Activated T-helper 1 cell treated with anti-CD3 and anti-CD28 coated beads, Interleukin-12 subunit alpha, Interleukin-12 subunit beta, Interleukin-2, Interleukin-4 antibody, amounts not matched to agents 30 ng/mL and 10 ng/mL and 1 ng/mL, durations not matched to agents 14 hours and 24 hours and 36 hours (primary cell): ENCODE measurements at regions not wholly inside any gene's neighbourhood (a gene's known extent, or its start where the extent isn't known, plus 50 kb on each side); places are given as distances from the start of the nearest gene placed in this dataset.

Experiments
- DNase-seq: peaks from one replicate; pipeline ENCODE4 v3.0.0; 2021; ENCODE audit warnings: low spot score
- H3K27ac Mint-ChIP-seq: one replicate; pipeline ENCODE4 v1.8.0; 2021; ENCODE audit warnings: mild to moderate bottlenecking, mixed read lengths
- H3K27me3 Mint-ChIP-seq: one replicate; pipeline ENCODE4 v1.8.0; 2022; ENCODE audit warnings: mild to moderate bottlenecking, moderate library complexity, mixed read lengths; ENCODE audit not compliant: insufficient read depth
- H3K36me3 Mint-ChIP-seq: one replicate; pipeline ENCODE4 v1.8.0; 2021; ENCODE audit warnings: low read depth, mixed read lengths
- H3K4me1 Mint-ChIP-seq: one replicate; pipeline ENCODE4 v1.8.0; 2021; ENCODE audit warnings: low read depth, mixed read lengths
- H3K4me3 Mint-ChIP-seq: one replicate; pipeline ENCODE4 v1.8.0; 2021; ENCODE audit warnings: mild to moderate bottlenecking, moderate library complexity, mixed read lengths
- H3K9me3 Mint-ChIP-seq: one replicate; pipeline ENCODE4 v1.8.0; 2021; ENCODE audit warnings: mixed read lengths
- intact Hi-C: fragments of 100-400 bp; cut with micrococcal nuclease; formaldehyde crosslinking; loops from one replicate; pipeline ENCODE4 v1.15.1; 2024

DNA sequence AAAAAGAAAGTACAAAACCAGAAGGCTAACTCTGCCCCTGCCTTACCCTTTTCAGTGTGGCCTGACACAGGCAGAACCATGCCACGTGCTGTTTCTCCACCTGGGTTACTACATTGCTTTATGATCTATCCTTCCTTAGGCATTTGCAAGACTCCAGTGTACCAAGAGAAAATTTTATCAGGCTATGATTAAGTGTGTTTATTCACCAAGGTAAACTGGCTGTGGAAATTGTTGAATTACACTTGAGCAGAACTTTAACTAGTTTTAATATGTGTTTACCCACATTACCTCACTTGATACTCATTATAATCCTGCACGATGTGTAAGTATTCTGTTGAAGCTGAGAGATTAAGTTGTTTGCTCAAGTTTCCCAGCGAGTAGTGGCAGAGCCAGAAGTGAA is 129.7 kb upstream of the MYOCD start:
- no peaks in the 10 kb centered on the region for H3K36me3 Mint-ChIP-seq
- H3K4me1 Mint-ChIP-seq: no peaks in the 10 kb centered on the region
- H3K4me3 Mint-ChIP-seq: no peak overlapping the region
- H3K9me3 Mint-ChIP-seq: peaks cover 19% of the 10 kb centered on the region
- intact Hi-C loops: no loop called here
- no peaks in the 10 kb centered on the region for H3K27me3 Mint-ChIP-seq
- no peak for DNase-seq
- H3K27ac Mint-ChIP-seq: no peak overlapping the region

DNA sequence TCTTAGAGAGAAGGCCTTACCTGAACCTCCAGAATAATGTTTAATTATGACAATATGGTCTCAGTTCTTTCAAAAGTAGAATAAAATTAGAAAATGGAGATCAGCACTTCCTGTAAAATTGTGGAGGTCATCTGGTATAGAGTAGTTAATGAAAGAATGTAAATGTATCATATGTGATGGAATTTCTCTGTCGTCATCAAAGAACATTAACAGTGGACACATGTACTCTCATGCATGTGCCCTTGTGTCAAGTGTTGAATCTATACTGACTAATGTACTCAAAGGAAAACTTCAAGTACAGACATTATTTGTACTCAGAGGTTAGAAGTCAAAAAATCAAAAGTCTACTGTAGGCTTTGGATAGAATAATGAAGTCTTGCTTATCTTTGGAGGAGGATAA is 129.2 kb upstream of the MYOCD start:
- Mint-ChIP-seq H3K27ac (no peak overlapping the region), H3K36me3 (no peaks in the 10 kb centered on the region), H3K9me3 (peaks cover 23% of the 10 kb centered on the region), H3K4me3 (no peak overlapping the region), H3K27me3 (no peaks in the 10 kb centered on the region), H3K4me1 (no peaks in the 10 kb centered on the region)
- no peak for DNase-seq
- intact Hi-C loops: no loop called here

DNA sequence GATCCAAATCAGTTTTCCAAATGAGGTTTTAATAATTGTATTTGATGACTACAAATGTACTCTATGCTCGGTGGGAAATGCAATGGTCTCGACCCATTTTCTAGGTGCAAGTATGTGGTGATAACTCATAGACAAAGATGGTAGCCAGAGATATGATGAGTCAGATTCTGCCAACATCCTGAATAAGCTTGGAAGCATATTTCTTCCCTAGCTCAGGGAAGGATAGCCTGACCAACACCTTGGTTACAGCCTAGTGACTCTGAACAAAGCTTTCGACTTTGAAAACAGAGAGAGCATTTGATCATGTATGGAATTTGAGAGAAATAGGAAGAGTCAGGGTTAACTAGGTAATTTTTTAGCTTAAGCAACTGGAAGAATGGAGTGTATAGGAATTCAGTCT is 128.3 kb upstream of the MYOCD start:
- H3K9me3 Mint-ChIP-seq: peaks cover 24% of the 10 kb centered on the region
- H3K4me3 Mint-ChIP-seq: no peak overlapping the region
- intact Hi-C loops: no loop called here
- no peaks in the 10 kb centered on the region for H3K27me3 Mint-ChIP-seq
- no peak for DNase-seq
- no peaks in the 10 kb centered on the region for H3K36me3 Mint-ChIP-seq
- H3K4me1 Mint-ChIP-seq: no peaks in the 10 kb centered on the region
- H3K27ac Mint-ChIP-seq: no peak overlapping the region

DNA sequence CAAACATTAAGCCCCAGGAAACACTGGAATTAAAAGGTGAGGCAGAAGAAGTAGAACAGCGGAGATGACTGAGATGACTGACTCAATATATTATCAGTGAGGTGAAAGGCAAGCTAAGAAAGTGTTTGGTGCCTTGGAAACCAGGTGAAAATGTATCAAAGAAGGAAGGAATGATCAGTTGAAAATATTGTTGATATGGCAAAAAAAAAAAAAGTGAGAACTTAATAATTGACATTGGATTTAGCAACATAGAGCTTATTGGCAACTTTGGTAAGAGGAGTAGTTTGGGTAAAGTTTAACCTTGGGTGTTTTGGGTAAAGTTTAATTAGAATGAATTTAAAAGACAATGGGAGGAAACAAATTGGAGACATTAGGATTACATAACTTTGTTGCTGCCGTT is 127.7 kb upstream of the MYOCD start:
- no peaks in the 10 kb centered on the region for H3K27me3 Mint-ChIP-seq
- H3K4me3 Mint-ChIP-seq: no peak overlapping the region
- H3K27ac Mint-ChIP-seq: no peak overlapping the region
- peaks cover 24% of the 10 kb centered on the region for H3K9me3 Mint-ChIP-seq
- intact Hi-C loops: no loop called here
- no peak for DNase-seq
- H3K4me1 Mint-ChIP-seq: no peaks in the 10 kb centered on the region
- no peaks in the 10 kb centered on the region for H3K36me3 Mint-ChIP-seq

DNA sequence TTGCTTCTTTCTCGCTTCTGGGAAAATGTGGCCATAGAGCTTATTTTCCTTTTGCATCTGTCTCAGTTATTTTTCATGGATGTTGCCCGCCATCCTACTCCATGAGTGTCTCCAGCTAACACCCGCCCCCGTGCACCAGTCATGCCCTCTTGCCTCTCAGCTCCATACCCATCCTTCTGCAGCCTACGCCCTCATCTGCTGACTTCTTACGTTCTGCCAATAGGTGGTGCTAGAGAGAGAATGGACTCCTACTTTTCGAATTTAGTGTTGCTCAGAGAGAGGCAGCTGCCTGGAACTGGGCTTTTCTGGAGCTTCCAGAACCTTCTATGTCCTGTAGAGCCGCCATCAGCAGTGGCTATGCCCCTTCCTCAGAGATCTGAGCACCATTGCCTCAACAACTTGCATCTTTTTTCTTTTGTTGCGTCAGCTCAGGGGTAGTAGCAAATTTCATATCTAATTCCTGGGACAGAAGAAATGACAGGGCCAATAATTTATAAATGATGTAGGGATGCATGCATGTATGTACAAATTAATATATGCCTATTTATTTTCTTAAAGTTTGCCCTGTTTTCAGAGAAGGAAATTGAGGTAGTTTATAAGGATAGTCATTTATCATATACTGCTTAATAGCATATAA is 119.7 kb upstream of the MYOCD start:
- no peaks in the 10 kb centered on the region for H3K4me1 Mint-ChIP-seq
- peaks cover 10% of the 10 kb centered on the region for H3K9me3 Mint-ChIP-seq
- H3K27me3 Mint-ChIP-seq: no peaks in the 10 kb centered on the region
- no peak for DNase-seq
- intact Hi-C loops: no loop called here
- no peak overlapping the region for H3K27ac Mint-ChIP-seq
- H3K4me3 Mint-ChIP-seq: no peak overlapping the region
- no peaks in the 10 kb centered on the region for H3K36me3 Mint-ChIP-seq

DNA sequence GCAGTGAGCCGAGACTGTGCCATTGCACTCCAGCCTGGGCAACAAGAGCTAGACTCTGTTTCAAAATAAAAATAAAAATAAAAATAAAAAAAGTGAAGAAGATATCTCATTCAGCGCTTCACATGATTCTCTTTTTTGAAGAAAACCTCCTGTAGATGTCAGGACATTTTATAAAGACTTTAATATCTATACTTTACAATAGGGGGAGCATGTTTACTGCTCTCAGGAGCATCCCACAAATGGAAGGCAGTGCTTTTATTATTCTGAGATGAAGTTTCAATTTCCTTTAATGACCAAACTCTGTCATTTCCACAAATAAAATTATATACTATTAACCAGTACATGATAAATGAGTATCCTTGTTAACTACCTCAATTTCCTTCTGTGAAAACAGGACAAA is 118.7 kb upstream of the MYOCD start:
- Mint-ChIP-seq H3K27me3 (no peaks in the 10 kb centered on the region), H3K4me1 (no peaks in the 10 kb centered on the region), H3K4me3 (no peak overlapping the region), H3K36me3 (no peaks in the 10 kb centered on the region), H3K9me3 (peaks cover 13% of the 10 kb centered on the region), H3K27ac (no peak overlapping the region)
- DNase-seq: no peak
- intact Hi-C loops: no loop called here

DNA sequence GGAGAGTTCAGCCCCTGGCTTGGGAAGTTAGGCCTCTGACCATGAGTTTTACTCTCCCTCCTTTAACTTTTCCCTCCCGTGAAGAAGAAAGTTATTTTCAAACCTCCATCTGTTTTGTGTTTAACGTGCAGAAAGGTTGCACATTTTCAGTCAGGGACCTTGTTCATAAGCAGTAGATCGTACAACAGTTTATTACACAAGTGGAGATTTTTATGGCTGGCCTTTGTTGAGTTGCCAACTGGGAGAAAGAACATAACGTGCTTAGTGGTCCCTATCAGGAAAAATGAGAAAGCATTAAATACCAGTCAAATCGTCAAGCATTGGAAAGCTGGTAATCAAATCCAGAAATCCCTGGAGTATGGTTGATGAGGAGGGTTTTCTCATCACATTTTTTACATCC is 117.9 kb upstream of the MYOCD start:
- Mint-ChIP-seq H3K27me3 (no peaks in the 10 kb centered on the region), H3K4me1 (no peaks in the 10 kb centered on the region), H3K4me3 (no peak overlapping the region), H3K36me3 (no peaks in the 10 kb centered on the region), H3K9me3 (peaks cover 15% of the 10 kb centered on the region), H3K27ac (no peak overlapping the region)
- DNase-seq: no peak
- intact Hi-C loops: no loop called here

DNA sequence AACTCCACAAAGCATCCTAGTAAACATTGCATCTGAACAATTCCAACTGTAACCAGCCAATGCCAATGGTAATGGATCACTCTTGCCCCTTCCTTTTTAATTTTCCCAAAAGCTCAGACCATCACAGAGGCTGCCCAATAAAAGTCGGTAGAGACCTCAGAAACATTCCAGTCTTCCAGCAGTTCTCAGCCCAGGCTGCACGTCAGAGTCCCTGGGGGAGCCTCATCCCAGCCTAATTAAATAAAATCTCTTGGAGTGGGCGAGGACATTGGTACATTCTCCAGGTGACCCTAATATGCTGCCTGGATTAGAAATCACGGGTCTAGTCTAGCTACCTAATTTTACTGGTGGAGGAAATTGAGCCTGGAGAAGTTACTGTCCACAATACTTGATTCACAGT is 117.1 kb upstream of the MYOCD start:
- Mint-ChIP-seq H3K36me3 (no peaks in the 10 kb centered on the region), H3K4me3 (no peak overlapping the region), H3K27ac (no peak overlapping the region), H3K27me3 (no peaks in the 10 kb centered on the region), H3K9me3 (peaks cover 13% of the 10 kb centered on the region), H3K4me1 (no peaks in the 10 kb centered on the region)
- intact Hi-C loops: no loop called here
- DNase-seq: no peak

DNA sequence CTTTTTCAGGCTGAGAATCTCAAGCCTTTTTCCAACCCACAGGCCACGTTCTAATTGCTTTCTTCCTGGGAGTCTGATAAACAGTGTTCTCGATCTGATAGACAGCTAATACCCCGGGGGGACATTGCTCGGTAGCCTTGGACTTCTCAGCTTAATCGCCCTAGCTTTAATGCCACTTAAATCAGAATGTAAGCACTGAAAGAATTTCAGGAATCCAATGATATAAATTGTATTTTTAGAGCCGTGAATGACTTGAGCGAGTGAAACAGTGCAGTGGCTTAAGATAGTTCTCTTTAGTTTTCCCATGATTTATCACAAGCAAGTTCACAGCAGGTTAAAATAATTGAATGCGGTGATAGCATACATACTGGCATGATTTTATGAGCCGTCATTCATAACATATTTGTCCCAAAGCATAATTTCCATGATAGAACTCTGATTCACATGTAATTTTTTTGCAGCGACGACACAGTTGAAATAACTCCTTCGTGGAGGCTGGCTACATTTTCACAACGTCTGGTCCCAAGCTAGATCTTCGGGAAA is 116.1 kb upstream of the MYOCD start:
- Mint-ChIP-seq H3K9me3 (peaks cover 11% of the 10 kb centered on the region), H3K4me1 (no peaks in the 10 kb centered on the region), H3K4me3 (no peak overlapping the region), H3K27ac (no peak overlapping the region), H3K27me3 (no peaks in the 10 kb centered on the region), H3K36me3 (no peaks in the 10 kb centered on the region)
- intact Hi-C loops: no loop called here
- DNase-seq: no peak

DNA sequence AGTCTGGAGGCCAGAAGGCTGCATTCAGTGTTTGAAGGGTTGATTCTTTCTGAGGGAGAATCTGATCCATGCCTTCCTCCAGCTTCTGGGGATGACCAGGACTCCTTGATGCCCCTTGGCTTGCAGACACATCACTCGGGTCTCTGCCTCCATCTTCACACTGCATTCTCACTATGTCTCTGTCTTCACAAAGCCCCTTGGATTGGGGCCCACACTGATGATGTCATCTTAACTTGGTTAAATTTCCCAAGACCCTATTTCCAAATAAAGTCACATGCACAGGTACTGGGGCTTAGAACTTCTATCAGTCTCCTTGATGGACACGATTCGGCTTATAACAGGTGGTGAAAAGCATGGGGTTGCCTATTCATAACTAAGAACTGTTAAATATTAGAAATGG is 112.1 kb upstream of the MYOCD start:
- H3K27ac Mint-ChIP-seq: no peak overlapping the region

DNA sequence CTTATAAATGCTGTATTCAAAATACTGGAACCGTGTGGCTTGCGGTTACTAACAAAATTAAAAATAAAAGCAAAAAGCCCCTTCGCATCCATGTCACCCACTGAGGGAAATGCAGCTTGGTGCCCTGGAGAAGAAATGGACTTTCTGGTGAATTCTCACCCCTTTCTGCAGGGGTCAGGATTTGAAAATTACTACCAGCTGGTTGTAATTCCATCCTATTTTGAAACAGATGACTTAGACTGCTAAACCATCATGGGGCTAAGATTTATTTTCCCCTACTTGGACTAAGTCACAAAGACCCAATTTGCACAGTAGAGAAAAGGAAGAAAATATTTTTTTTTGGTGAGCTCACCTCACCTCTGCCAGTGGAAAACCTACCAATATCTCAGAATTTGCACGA is 111.4 kb upstream of the MYOCD start:
- no peaks in the 10 kb centered on the region for H3K4me1 Mint-ChIP-seq
- no peaks in the 10 kb centered on the region for H3K36me3 Mint-ChIP-seq
- H3K27ac Mint-ChIP-seq: no peak overlapping the region
- no peak overlapping the region for H3K4me3 Mint-ChIP-seq
- H3K27me3 Mint-ChIP-seq: no peaks in the 10 kb centered on the region
- no peak for DNase-seq
- peaks cover 11% of the 10 kb centered on the region for H3K9me3 Mint-ChIP-seq
- intact Hi-C loops: no loop called here

More for the DNA sequence above, 112.1 kb upstream of the MYOCD start:
- no peak for DNase-seq
- intact Hi-C loops: no loop called here
- Mint-ChIP-seq H3K36me3 (no peaks in the 10 kb centered on the region), H3K27me3 (no peaks in the 10 kb centered on the region), H3K4me3 (no peak overlapping the region), H3K9me3 (peaks cover 11% of the 10 kb centered on the region), H3K4me1 (no peaks in the 10 kb centered on the region)

DNA sequence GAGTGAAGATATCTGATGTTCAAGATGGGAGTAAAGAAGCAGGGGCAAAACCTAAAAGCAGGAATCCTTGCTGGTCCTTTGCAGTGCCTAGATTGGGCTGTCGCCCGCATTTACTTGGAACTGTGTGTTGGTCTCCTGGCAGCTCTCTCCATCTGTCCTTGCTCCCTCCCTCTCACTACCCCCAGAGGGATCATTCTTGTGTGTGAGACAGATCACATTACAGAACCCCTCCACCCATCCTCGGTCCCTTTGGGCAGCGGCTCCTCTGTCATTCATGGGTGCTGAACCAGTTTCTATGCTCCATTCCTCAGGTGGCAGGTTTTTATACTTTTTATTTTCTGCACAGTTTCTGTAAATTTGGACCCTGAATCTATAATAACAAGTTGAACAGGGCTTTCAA is 99.4 kb upstream of the MYOCD start:
- no peak overlapping the region for H3K27ac Mint-ChIP-seq
- H3K36me3 Mint-ChIP-seq: no peaks in the 10 kb centered on the region
- DNase-seq: no peak
- H3K27me3 Mint-ChIP-seq: no peaks in the 10 kb centered on the region
- no peaks in the 10 kb centered on the region for H3K4me1 Mint-ChIP-seq
- intact Hi-C loops: no loop called here
- H3K9me3 Mint-ChIP-seq: peaks cover 23% of the 10 kb centered on the region
- no peak overlapping the region for H3K4me3 Mint-ChIP-seq

DNA sequence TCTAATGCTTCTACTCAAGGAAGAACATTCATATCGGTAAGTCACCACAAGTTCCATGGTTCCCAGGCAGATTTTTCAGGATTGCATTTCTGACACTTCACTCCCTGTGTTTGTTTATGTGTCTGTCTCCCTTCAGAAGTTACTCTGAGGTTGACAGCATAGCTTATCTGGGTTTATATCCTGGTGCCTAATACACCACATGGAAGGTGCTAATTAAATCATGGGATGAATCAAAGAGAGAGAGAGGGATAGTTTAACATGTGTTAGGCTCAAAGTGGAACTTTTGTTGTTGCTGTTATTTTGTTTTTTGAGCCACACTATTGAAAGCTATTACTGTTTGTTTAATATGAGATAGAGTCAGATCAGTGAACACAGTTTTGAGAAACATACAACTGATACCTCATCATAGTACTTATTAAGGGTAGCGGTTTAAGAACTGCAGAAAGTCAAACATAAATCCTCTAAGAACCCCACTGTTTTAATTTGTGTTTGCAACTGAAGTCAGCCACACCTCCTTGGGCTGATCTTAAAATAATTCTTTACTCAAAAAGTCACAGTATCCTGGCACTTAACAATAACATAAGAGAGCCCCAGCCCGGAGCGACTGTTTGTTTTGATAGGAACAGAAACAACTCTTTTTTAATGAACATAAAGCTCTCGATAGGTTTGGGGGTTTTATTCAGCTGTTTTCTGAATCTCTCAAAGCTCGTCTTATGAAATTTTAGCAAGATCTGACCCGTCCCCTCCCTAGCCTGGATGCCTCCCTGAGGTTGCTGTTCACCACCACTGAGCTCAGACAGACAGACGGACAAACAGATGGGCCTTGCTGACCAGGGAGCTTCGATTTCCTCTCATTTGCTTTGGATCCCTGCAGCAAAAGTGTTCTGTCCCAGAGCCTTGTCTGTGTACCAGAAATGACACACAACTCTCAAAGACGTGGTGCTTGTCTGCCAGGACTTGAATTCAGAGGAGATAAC is 98.3 kb upstream of the MYOCD start:
- no peaks in the 10 kb centered on the region for H3K36me3 Mint-ChIP-seq
- H3K4me3 Mint-ChIP-seq: no peak overlapping the region
- H3K27me3 Mint-ChIP-seq: no peaks in the 10 kb centered on the region
- intact Hi-C loops: no loop called here
- peaks cover 28% of the 10 kb centered on the region for H3K9me3 Mint-ChIP-seq
- no peaks in the 10 kb centered on the region for H3K4me1 Mint-ChIP-seq
- no peak for DNase-seq
- H3K27ac Mint-ChIP-seq: no peak overlapping the region
